GM12892 (cell line): ENCODE measurements at regions not wholly inside any gene's neighbourhood (a gene's known extent, or its start where the extent isn't known, plus 50 kb on each side); places are given as distances from the start of the nearest gene placed in this dataset.

Experiments
- POLR2A ChIP-seq: IDR thresholded peaks from 2 replicates; pipeline ENCODE4 v1.6.1; 2011; ENCODE audit warnings: low read depth, low read length, control low read depth
- POLR2AphosphoS5 ChIP-seq: IDR thresholded peaks from 2 replicates; pipeline ENCODE4 v1.6.1; 2011; ENCODE audit warnings: low read depth, low read length, control low read depth

DNA sequence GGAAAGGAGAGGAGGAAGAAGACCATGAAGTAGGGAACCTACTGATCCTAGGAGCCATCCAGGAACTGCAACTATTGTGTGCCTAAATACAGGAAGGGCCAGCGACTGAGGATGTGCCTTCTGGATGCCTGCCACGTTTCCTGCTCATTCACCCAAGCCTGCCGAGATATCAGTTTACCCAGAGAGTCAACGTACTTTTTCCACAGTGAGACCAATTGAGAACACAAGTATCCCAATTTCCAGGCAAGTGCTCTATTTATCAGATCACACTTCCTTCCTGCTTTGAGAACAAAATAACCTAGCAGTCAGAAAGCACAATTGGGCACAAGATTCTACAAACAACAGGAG lies 122.4 kb downstream of the AKAP11 start:
- TF ChIP-seq POLR2A (no peak), POLR2AphosphoS5 (no peak)
